ENCODE measurements at regions not wholly inside any gene's neighbourhood (a gene's known extent, or its start where the extent isn't known, plus 50 kb on each side); places are given as distances from the start of the nearest gene placed in this dataset.

GRCh38 chr2:239529313-239530015, 128.6 kb upstream of the HDAC4 start:
- no peak for TF ChIP-seq CTCF (IDR thresholded peaks at IDR 0.05)
- no peak for TF ChIP-seq POLR2A (IDR thresholded peaks at IDR 0.05)
